SK-N-SH (cell line): ENCODE measurements at regions not wholly inside any gene's neighbourhood (a gene's known extent, or its start where the extent isn't known, plus 50 kb on each side); places are given as distances from the start of the nearest gene placed in this dataset.

Source experiments
- CTCF ChIP-seq: fragments of 200-600 bp; sonication (generic); IDR thresholded peaks from 2 replicates; pipeline ENCODE4 v1.6.1; 2017; ENCODE audit warnings: antibody characterized with exemption, mild to moderate bottlenecking, moderate library complexity
- EP300 ChIP-seq, 2 experiments: IDR thresholded peaks; 2 replicates each; pipeline versions ENCODE4 v1.4.0 to v1.6.1; 2012; ENCODE audit warnings: borderline replicate concordance in 1 of 2, low read depth in 1 of 2, low read length in 1 of 2
- FOXM1 ChIP-seq: IDR thresholded peaks from 2 replicates; pipeline ENCODE4 v1.4.0; 2012; ENCODE audit warnings: low read depth, mild to moderate bottlenecking
- JUND ChIP-seq: IDR thresholded peaks from 2 replicates; pipeline ENCODE4 v1.4.0; 2012
- MAX ChIP-seq: IDR thresholded peaks from 2 replicates; pipeline ENCODE4 v1.4.0; 2012; ENCODE audit warnings: low read depth
- POLR2AphosphoS5 ChIP-seq: IDR thresholded peaks from 2 replicates; pipeline ENCODE4 v1.6.1; 2012; ENCODE audit warnings: low read depth, low read length
- RAD21 ChIP-seq: IDR thresholded peaks from 2 replicates; pipeline ENCODE4 v1.6.1; 2012; ENCODE audit warnings: mild to moderate bottlenecking, low read length
- REST ChIP-seq: IDR thresholded peaks from 2 replicates; pipeline ENCODE4 v1.6.1; 2012; ENCODE audit warnings: mild to moderate bottlenecking, low read depth, low read length, moderate library complexity
- RFX5 ChIP-seq: IDR thresholded peaks from 2 replicates; pipeline ENCODE4 v1.6.1; 2012; ENCODE audit warnings: mild to moderate bottlenecking, improper control_type of control experiment, low read length
- ZBTB33 ChIP-seq: IDR thresholded peaks from 2 replicates; pipeline ENCODE4 v1.4.0; 2012; ENCODE audit warnings: low read depth, borderline replicate concordance

- peak; percentile 24; the same call in 1 of the 2 replicates for TF ChIP-seq CTCF
- TF ChIP-seq MAX: no peak
- no peak for TF ChIP-seq JUND
- no peak for TF ChIP-seq POLR2AphosphoS5
- no peak for TF ChIP-seq RAD21
- TF ChIP-seq EP300 (IDR thresholded peaks at IDR 0.05; ENCODE audit: borderline replicate concordance in 1 of 2, low read depth in 1 of 2, low read length in 1 of 2): no peak
- no peak for TF ChIP-seq FOXM1
- TF ChIP-seq REST: no peak
- TF ChIP-seq RFX5: no peak
- no peak for TF ChIP-seq ZBTB33
These were observed 190.5 kb downstream of the ZFP36L2 start for GRCh38 chr2:43035922-43036321.
